CD4-positive, alpha-beta T cell (primary cell): ENCODE measurements at regions not wholly inside any gene's neighbourhood (a gene's known extent, or its start where the extent isn't known, plus 50 kb on each side); places are given as distances from the start of the nearest gene placed in this dataset.

Experiments
- ATAC-seq: fragments of 200-7000 bp; cut with Tn5 transposase; one replicate; pipeline ENCODE4 v1.10.0; 2022; ENCODE audit warnings: mild to moderate bottlenecking; ENCODE audit not compliant: poor library complexity
- CTCF ChIA-PET: fragments of 350-600 bp; sonication (Branson Sonifier 250); formaldehyde crosslinking; loops from one replicate; lab custom pipeline; 2021; ENCODE audit warnings: antibody characterized with exemption, inconsistent platforms; lab: Charles Lee
- POLR2A ChIA-PET: fragments of 350-600 bp; sonication (Branson Sonifier 250); formaldehyde crosslinking; loops from one replicate; lab custom pipeline; 2021; ENCODE audit warnings: antibody characterized with exemption, inconsistent platforms; lab: Charles Lee
- DNase-seq, 14 experiments: peaks; one replicate each; pipeline ENCODE4 v3.0.0-alpha.2; 2013 to 2020; ENCODE audit warnings: mixed read lengths in 2 of 14
- H3K27ac ChIP-seq, 2 donors: one replicate each; pipeline versions ENCODE4 v1.5.1 to v1.7.0; 2013; ENCODE audit warnings: low read length in 2 of 2, low read depth in 1 of 2, mild to moderate bottlenecking in 1 of 2
- H3K27me3 ChIP-seq, 2 experiments: 1 replicate in 1 of 2; 2 replicates in 1 of 2; pipeline versions ENCODE4 v1.6.1 to v1.7.0; 2013; ENCODE audit warnings: low read length in 2 of 2, control low read depth in 1 of 2, mild to moderate bottlenecking in 1 of 2, moderate library complexity in 1 of 2; ENCODE audit not compliant: insufficient read depth in 2 of 2, control insufficient read depth in 1 of 2
- H3K36me3 ChIP-seq: one replicate; pipeline ENCODE4 v1.6.1; 2013; ENCODE audit warnings: low read length, control low read depth; ENCODE audit not compliant: insufficient read depth
- H3K4me1 ChIP-seq: one replicate; pipeline ENCODE4 v1.6.1; 2013; ENCODE audit warnings: low read length, control low read depth; ENCODE audit not compliant: insufficient read depth
- H3K4me3 ChIP-seq: one replicate; pipeline ENCODE4 v1.5.1; 2013; ENCODE audit warnings: mild to moderate bottlenecking, low read length, moderate library complexity
- H3K9me3 ChIP-seq, 2 experiments: 1 replicate in 1 of 2; 2 replicates in 1 of 2; pipeline versions ENCODE4 v1.6.1 to v1.7.0; 2013; ENCODE audit warnings: low read length in 2 of 2, mild to moderate bottlenecking in 2 of 2, control low read depth in 1 of 2, moderate library complexity in 1 of 2; ENCODE audit not compliant: control insufficient read depth in 1 of 2, insufficient read depth in 1 of 2
- H3K27ac Mint-ChIP-seq: one replicate; pipeline ENCODE4 v1.8.0; 2020; ENCODE audit warnings: mixed read lengths
- H3K27me3 Mint-ChIP-seq: one replicate; pipeline ENCODE4 v1.8.0; 2021; ENCODE audit warnings: mixed read lengths
- H3K36me3 Mint-ChIP-seq: one replicate; pipeline ENCODE4 v1.8.0; 2021; ENCODE audit warnings: low read depth, mixed read lengths
- H3K4me1 Mint-ChIP-seq: one replicate; pipeline ENCODE4 v1.8.0; 2021; ENCODE audit warnings: low read depth, mixed read lengths
- H3K4me3 Mint-ChIP-seq: one replicate; pipeline ENCODE4 v1.8.0; 2020; ENCODE audit warnings: mild to moderate bottlenecking, mixed read lengths
- H3K9me3 Mint-ChIP-seq: one replicate; pipeline ENCODE4 v1.8.0; 2020; ENCODE audit warnings: mixed read lengths
- intact Hi-C, 2 experiments: fragments of 100-400 bp; cut with DNase I in 1 of 2; cut with micrococcal nuclease in 1 of 2; formaldehyde crosslinking; loops; one replicate each; pipeline versions ENCODE4 v1.15.1 to v1.9.0; 2023 to 2025; cut with DNase I, micrococcal nuclease
- TF ChIP-seq, protein P1 (sequence below): fragments of 200-600 bp; IDR thresholded peaks from one replicate; pipeline ENCODE4 v1.8.0; 2022; ENCODE audit warnings: antibody characterized with exemption, mild to moderate bottlenecking

- intact Hi-C loops = no loop called here
- no peak for ATAC-seq
- CTCF ChIA-PET = no interaction called here
- Histone ChIP-seq H3K9me3 (peaks cover 0 to 4% of the 10 kb centered on the region in 2 experiments), H3K27ac (no peak overlapping the region), H3K36me3 (no peaks in the 10 kb centered on the region), H3K4me1 (peaks cover 5% of the 10 kb centered on the region), H3K27me3 (peaks cover 5 to 12% of the 10 kb centered on the region in 2 experiments), H3K4me3 (no peak overlapping the region)
- no peaks in the 10 kb centered on the region for H3K36me3 Mint-ChIP-seq
- no peak overlapping the region for H3K27ac Mint-ChIP-seq
- POLR2A ChIA-PET = no interaction called here
- H3K4me3 Mint-ChIP-seq = no peak overlapping the region
- peaks cover 9% of the 10 kb centered on the region for H3K27me3 Mint-ChIP-seq
- H3K9me3 Mint-ChIP-seq = peaks cover 2% of the 10 kb centered on the region
- no peak for DNase-seq
- TF ChIP-seq, protein P1, sequence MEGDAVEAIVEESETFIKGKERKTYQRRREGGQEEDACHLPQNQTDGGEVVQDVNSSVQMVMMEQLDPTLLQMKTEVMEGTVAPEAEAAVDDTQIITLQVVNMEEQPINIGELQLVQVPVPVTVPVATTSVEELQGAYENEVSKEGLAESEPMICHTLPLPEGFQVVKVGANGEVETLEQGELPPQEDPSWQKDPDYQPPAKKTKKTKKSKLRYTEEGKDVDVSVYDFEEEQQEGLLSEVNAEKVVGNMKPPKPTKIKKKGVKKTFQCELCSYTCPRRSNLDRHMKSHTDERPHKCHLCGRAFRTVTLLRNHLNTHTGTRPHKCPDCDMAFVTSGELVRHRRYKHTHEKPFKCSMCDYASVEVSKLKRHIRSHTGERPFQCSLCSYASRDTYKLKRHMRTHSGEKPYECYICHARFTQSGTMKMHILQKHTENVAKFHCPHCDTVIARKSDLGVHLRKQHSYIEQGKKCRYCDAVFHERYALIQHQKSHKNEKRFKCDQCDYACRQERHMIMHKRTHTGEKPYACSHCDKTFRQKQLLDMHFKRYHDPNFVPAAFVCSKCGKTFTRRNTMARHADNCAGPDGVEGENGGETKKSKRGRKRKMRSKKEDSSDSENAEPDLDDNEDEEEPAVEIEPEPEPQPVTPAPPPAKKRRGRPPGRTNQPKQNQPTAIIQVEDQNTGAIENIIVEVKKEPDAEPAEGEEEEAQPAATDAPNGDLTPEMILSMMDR = no peak
- H3K4me1 Mint-ChIP-seq = peaks cover 8% of the 10 kb centered on the region
Observed at GRCh38 chr6:170461556-170462365, 91.3 kb downstream of the PSMB1 start.

DNA sequence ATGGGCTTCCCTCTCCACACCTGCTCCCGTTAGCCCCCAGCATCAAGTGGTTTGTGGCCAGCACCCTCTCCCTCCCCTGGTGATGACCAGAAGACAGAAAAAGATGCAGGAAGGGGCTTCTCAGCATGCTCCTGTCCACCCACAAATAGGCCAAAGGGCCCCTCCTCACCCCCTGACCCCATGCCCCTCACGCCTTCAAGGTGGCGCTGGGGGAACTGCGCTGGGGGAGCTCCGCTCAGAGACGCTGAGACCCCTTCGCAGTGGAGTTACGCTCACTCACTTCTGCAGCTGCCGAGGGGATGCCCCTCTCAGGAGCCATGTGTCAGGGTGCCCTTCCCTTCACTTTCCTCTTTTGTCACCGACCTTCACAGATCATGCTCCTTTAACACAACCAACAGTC, 92.0 kb downstream of the PSMB1 start:
- Mint-ChIP-seq H3K27ac (no peak overlapping the region), H3K4me1 (peaks cover 8% of the 10 kb centered on the region), H3K9me3 (peaks cover 2% of the 10 kb centered on the region), H3K4me3 (no peak overlapping the region), H3K27me3 (peaks cover 9% of the 10 kb centered on the region), H3K36me3 (no peaks in the 10 kb centered on the region)
- no peak overlapping the region for H3K27ac ChIP-seq
- intact Hi-C loops = no loop called here
- peaks cover 0 to 4% of the 10 kb centered on the region in 2 experiments for H3K9me3 ChIP-seq
- H3K27me3 ChIP-seq = peaks cover 5 to 12% of the 10 kb centered on the region in 2 experiments
- CTCF ChIA-PET = no interaction called here
- no peaks in the 10 kb centered on the region for H3K36me3 ChIP-seq
- peaks cover 5% of the 10 kb centered on the region for H3K4me1 ChIP-seq
- no peak overlapping the region for H3K4me3 ChIP-seq
- TF ChIP-seq, protein P1 = no peak
- POLR2A ChIA-PET = no interaction called here
- DNase-seq (no peak), ATAC-seq (no peak)

DNA sequence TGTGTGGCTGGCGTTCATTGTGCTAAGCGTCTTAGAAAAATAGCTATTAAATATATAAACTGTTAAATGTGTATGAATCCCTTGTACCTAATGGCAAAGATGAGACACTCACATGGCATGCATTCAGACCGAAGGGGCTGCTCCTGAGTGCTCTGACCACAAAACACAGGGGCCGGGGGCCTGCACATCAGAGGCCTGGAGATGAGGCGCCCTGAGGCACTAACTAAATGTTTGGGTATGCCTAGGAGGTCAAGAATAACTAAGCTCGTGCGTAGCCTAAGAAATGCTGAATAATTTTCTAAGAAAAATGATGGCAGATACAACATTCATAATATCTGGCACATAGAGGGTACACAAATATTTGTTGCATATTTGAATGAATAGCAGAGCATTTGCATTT, 92.5 kb downstream of the PSMB1 start:
- TF ChIP-seq, protein P1 = no peak
- Histone ChIP-seq H3K36me3 (no peaks in the 10 kb centered on the region), H3K9me3 (peaks cover 0 to 4% of the 10 kb centered on the region in 2 experiments), H3K27ac (no peak overlapping the region), H3K4me3 (no peak overlapping the region), H3K27me3 (peaks cover 5 to 12% of the 10 kb centered on the region in 2 experiments), H3K4me1 (peaks cover 5% of the 10 kb centered on the region)
- Mint-ChIP-seq H3K27me3 (peaks cover 9% of the 10 kb centered on the region), H3K9me3 (no peaks in the 10 kb centered on the region), H3K4me1 (peaks cover 8% of the 10 kb centered on the region), H3K27ac (no peak overlapping the region), H3K4me3 (no peak overlapping the region), H3K36me3 (no peaks in the 10 kb centered on the region)
- DNase-seq (no peak), ATAC-seq (no peak)
- intact Hi-C loops = no loop called here
- ChIA-PET CTCF (no interaction called here), POLR2A (no interaction called here)
